Fibroblast of pulmonary artery (primary cell): ENCODE measurements at regions not wholly inside any gene's neighbourhood (a gene's known extent, or its start where the extent isn't known, plus 50 kb on each side); places are given as distances from the start of the nearest gene placed in this dataset.

Source experiments
- DNase-seq: peaks from one replicate; pipeline ENCODE4 v3.0.0-alpha.2; 2010; ENCODE audit warnings: low read depth
- H3K4me3 ChIP-seq: replicated peaks from 2 replicates; pipeline ENCODE4 v1.5.1; 2011; ENCODE audit warnings: low read depth, mild to moderate bottlenecking, control low read depth, low read length, moderate library complexity
- TF ChIP-seq, protein P1 (sequence below): IDR thresholded peaks from 2 replicates; pipeline ENCODE4 v1.5.1; 2011; ENCODE audit warnings: mild to moderate bottlenecking, control low read depth, low read length, inconsistent platforms; ENCODE audit errors: missing control alignments

DNA sequence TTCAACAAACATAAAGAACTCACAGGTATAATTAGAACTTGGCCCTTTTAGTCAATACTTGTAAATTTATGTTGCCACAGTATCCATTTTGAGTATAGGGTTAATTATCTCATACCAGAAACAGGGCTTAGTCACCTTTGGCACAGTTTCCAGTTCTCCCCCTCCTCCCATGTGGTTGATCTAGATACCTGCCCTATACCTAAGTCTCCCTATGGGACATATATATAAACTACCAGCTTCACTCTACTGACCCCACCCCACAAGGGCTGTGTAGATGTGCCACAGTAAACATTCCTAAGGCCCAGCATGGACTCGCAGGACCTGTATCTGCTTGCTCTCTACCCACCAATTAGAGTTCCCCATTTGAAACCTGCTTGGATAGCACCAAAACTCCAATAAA, 371.7 kb upstream of the RND3 start:
- TF ChIP-seq, protein P1, sequence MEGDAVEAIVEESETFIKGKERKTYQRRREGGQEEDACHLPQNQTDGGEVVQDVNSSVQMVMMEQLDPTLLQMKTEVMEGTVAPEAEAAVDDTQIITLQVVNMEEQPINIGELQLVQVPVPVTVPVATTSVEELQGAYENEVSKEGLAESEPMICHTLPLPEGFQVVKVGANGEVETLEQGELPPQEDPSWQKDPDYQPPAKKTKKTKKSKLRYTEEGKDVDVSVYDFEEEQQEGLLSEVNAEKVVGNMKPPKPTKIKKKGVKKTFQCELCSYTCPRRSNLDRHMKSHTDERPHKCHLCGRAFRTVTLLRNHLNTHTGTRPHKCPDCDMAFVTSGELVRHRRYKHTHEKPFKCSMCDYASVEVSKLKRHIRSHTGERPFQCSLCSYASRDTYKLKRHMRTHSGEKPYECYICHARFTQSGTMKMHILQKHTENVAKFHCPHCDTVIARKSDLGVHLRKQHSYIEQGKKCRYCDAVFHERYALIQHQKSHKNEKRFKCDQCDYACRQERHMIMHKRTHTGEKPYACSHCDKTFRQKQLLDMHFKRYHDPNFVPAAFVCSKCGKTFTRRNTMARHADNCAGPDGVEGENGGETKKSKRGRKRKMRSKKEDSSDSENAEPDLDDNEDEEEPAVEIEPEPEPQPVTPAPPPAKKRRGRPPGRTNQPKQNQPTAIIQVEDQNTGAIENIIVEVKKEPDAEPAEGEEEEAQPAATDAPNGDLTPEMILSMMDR, result no peak
- H3K4me3 ChIP-seq, result no peak overlapping the region

DNA sequence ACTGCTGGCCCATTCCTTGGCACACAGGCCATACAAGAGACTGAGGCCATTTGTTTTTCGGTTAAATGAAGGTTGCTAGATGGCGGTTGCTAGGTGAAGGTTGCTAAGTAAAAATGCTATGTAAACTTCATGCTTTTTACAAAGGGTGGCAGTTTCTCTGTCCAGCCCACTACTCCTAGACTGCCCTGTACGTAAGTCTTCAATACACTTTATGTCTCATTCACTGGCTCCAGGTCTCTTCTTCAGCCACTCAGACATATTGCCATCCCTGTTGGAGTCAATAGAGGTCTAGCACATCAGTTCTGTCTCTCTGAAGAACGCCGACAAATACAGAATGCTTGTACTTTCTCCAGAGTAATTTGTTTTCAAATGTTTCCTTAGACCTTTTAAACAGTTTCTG, 370.9 kb upstream of the RND3 start:
- TF ChIP-seq, protein P1, result no peak
- DNase-seq, result no peak
- H3K4me3 ChIP-seq, result no peak overlapping the region

More for the DNA sequence above, 371.7 kb upstream of the RND3 start:
- DNase-seq, result no peak

DNA sequence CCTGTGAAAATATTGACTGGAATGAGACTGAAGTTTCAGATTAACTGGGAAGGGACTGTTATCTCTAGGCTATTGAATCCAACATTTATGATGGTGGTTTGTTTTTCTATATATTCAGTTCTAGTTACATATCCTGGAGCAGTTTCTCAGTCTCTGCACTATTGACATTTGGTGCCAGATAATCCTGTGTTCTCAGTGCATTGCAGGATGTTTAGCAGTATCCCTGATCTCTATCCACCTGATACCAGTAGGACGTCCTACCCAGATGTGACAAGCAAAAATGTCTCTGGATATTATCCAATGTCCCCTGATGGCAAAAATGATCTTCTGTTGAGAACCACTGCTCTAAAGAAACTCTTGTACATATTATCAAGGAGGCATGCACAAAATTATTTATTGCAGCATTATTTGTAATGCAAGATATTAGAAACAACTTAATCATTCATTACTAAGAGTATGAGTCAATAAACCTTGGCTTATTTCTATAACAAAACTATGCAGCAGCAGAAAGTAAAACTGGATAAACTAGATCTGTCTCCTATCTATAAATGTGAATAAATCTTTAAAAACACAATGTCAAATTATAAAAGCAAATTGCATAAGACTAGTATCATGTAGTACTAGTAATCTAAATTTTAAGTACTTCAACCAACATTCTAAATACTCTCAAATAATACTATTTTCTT, 369.3 kb upstream of the RND3 start:
- H3K4me3 ChIP-seq, result no peak overlapping the region
- DNase-seq, result no peak
- TF ChIP-seq, protein P1, result no peak

DNA sequence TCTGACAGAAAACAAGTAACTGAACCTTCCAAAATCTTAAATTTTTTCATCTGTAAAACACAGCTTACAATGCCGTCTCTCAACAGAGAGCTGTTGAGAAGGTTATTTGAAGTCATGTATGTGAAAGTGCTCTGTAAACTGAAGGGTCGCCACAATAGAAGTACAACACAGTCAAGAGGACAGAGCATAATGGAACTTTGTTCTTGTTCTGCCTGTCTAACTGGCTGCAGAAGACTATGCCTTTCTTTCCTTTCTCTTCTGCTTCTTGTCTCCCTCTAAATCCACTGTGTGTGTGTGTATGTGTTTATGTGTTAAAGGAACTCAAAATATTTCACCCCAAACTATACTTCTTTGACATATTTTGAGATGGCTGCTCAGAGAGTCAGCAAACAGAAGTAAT, 365.8 kb upstream of the RND3 start:
- DNase-seq, result no peak
- TF ChIP-seq, protein P1, result no peak
- no peak overlapping the region for H3K4me3 ChIP-seq

DNA sequence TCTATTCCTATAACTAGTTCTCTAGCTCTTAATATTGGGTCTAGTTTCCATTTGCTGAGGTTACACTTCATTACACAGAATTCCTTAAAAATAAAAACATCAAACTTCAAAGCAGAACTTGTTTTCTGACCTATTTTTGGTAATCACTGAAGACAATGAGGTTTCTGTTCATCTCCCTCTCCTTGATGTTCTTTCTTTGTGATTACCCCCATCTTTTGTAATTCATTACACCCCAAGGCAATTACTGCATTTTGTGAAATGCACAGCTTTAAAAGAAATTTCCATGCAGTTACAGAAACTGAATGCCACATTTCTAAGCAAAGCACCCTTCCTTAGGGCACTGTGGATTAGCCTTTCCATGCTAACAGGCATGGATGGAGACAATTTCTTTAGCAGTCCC, 363.2 kb upstream of the RND3 start:
- TF ChIP-seq, protein P1, result no peak
- H3K4me3 ChIP-seq, result no peak overlapping the region
- no peak for DNase-seq

DNA sequence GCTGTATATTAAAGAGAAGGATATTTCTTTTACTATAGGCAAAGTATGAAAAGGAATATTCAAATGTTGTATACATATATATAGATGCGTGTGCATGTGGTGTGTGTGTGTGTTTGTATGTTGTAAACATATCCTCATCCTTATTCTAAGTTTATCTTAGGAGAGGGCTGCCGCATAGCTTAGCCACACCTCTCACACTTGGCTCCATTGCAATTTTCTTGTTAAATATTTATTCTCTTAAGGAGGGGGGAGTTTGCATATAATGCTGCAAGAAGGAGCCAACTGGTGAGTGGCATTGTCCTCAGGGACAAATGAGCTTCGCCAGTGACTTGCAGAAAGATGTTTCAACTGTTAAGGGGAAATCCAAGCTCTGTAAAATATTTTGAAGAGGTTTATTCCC, 360.1 kb upstream of the RND3 start:
- H3K4me3 ChIP-seq, result no peak overlapping the region
- DNase-seq, result no peak

More for the DNA sequence above, 360.1 kb upstream of the RND3 start:
- TF ChIP-seq, protein P1, result no peak
